Epithelial cell of proximal tubule (primary cell): ENCODE measurements at regions not wholly inside any gene's neighbourhood (a gene's known extent, or its start where the extent isn't known, plus 50 kb on each side); places are given as distances from the start of the nearest gene placed in this dataset.

Experiments
- DNase-seq: peaks from one replicate; pipeline ENCODE4 v3.0.0-alpha.2; 2011; ENCODE audit warnings: low read depth
- H3K4me3 ChIP-seq: 2 replicates; pipeline ENCODE4 v1.5.1; 2011; ENCODE audit warnings: low read depth, mild to moderate bottlenecking, low read length
- TF ChIP-seq, protein P1 (sequence below): conservative IDR thresholded peaks from 2 replicates; pipeline ENCODE4 v1.5.1; 2012; ENCODE audit warnings: low read depth, mild to moderate bottlenecking, low read length

- no peak overlapping the region for H3K4me3 ChIP-seq
- no peak for DNase-seq
- TF ChIP-seq, protein P1, sequence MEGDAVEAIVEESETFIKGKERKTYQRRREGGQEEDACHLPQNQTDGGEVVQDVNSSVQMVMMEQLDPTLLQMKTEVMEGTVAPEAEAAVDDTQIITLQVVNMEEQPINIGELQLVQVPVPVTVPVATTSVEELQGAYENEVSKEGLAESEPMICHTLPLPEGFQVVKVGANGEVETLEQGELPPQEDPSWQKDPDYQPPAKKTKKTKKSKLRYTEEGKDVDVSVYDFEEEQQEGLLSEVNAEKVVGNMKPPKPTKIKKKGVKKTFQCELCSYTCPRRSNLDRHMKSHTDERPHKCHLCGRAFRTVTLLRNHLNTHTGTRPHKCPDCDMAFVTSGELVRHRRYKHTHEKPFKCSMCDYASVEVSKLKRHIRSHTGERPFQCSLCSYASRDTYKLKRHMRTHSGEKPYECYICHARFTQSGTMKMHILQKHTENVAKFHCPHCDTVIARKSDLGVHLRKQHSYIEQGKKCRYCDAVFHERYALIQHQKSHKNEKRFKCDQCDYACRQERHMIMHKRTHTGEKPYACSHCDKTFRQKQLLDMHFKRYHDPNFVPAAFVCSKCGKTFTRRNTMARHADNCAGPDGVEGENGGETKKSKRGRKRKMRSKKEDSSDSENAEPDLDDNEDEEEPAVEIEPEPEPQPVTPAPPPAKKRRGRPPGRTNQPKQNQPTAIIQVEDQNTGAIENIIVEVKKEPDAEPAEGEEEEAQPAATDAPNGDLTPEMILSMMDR: no peak
Measured at GRCh38 chr2:134134313-134134706, 119.6 kb upstream of the MGAT5 start.

DNA sequence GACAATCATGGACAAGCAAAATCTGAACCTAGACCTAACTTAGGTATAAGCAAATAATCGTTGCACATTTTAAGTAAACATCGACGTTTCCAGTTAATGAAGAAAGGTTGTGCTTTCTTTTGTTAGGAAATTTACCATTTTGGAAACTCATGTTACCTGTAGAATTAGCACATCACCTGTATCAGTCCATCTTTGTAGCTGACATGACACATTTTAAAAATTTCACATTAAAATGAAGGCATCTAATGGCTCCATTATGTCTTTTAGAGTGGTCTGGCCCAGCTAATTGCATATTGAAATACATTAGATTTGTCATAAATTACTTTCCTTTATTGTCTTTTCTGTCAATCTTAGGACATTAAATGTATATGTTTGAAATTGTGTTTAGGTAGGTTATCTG, 119.0 kb upstream of the MGAT5 start:
- H3K4me3 ChIP-seq: no peak overlapping the region
- TF ChIP-seq, protein P1: no peak
- no peak for DNase-seq

- DNase-seq: no peak
- no peak overlapping the region for H3K4me3 ChIP-seq
- TF ChIP-seq, protein P1: no peak
Measured at GRCh38 chr2:134135793-134136192, 118.1 kb upstream of the MGAT5 start.

DNA sequence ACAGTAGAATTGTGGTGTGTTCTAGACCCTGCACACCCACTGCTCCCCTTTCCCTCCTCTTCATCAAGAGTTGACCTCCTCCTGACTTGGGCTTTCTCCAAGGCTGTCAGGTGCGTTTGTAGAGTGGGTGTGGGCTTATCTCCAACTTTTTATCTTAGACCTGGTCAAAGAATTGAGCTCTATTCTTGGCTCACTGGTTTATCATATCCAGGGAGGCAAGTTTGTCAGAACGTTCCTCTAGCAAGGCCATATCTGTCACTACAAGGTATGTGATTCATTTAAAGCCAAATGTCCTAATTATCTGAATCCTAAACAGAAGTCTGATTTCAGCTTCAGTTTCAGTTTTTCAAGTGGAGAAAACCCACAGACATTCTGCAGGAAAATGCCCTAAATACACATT, 117.1 kb upstream of the MGAT5 start:
- H3K4me3 ChIP-seq: no peak overlapping the region
- TF ChIP-seq, protein P1: no peak
- DNase-seq: no peak

DNA sequence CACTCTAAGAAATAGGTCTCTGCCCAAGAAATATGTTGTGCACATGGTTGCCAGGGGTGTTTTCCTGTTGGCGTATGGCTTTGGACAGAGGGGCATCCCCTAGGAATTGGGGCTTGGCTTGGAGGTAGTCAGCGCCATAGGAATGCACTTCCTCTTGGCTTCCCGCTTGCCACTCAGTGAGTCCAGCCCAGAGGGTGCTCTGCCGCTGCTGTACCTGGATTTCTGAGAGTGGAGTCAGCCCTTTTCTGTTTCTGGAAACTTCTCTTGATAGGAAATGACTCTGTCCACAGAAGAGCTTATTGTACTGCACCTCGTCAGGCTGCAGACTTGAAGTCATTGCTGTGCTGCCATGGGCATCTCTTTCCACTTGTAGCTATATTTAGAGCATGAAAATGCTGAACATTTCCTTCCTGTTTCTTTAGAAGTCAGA, 116.7 kb upstream of the MGAT5 start:
- no peak for DNase-seq
- TF ChIP-seq, protein P1: no peak
- no peak overlapping the region for H3K4me3 ChIP-seq

DNA sequence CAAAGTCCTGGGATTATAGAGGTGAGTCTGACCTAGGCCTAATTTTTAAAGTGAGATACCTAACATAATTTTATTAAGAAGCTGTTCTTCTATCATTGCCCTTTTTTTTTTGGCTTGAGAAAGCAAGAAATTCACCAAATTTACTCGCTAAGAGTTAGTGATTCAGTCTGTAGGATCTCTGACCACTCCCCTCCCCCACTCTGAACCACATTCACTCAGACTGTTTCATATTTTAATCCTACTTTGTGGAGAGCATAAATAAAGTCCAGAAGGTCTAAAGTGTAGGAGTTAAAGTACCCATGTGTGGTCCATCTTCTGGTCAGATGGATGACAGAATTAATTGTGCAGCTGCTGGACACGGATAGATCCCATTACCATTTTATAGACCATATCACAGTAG, 115.8 kb upstream of the MGAT5 start:
- no peak for DNase-seq
- TF ChIP-seq, protein P1: no peak
- H3K4me3 ChIP-seq: no peak overlapping the region

- DNase-seq: no peak
- no peak overlapping the region for H3K4me3 ChIP-seq
- TF ChIP-seq, protein P1: no peak
Measured at GRCh38 chr2:134139611-134140010, 114.3 kb upstream of the MGAT5 start.
